Right lobe of liver (tissue), 6 donors: ENCODE measurements at regions not wholly inside any gene's neighbourhood (a gene's known extent, or its start where the extent isn't known, plus 50 kb on each side); places are given as distances from the start of the nearest gene placed in this dataset.

Experiments used
- ATAC-seq, 4 donors: fragments of 200-7000 bp; cut with Tn5 transposase; one replicate each; pipeline ENCODE4 v1.9.1; 2020; ENCODE audit warnings: mild to moderate bottlenecking in 4 of 4, moderate library complexity in 4 of 4
- DNase-seq, 3 donors: peaks; one replicate each; pipeline ENCODE4 v3.0.0-alpha.2; 2020
- H3K27ac ChIP-seq, 3 donors: fragments of 200-600 bp; one replicate each; pipeline ENCODE4 v1.8.0; 2022
- H3K27me3 ChIP-seq, 2 donors: fragments of 200-600 bp; one replicate each; pipeline ENCODE4 v1.8.0; 2022
- H3K36me3 ChIP-seq, 4 donors: fragments of 200-600 bp; sonication (generic) in 1 of 4; one replicate each; pipeline versions ENCODE4 v1.5.1 to v1.8.0; 2017 to 2022; ENCODE audit warnings: control low read depth in 1 of 4
- H3K4me1 ChIP-seq, 4 donors: fragments of 200-600 bp; sonication (generic) in 1 of 4; one replicate each; pipeline versions ENCODE4 v1.5.1 to v1.8.0; 2017 to 2022; ENCODE audit warnings: control low read depth in 1 of 4
- H3K4me3 ChIP-seq, 3 donors: fragments of 200-600 bp; one replicate each; pipeline ENCODE4 v1.8.0; 2022
- H3K9me3 ChIP-seq, 4 donors: fragments of 200-600 bp; sonication (generic) in 1 of 4; one replicate each; pipeline versions ENCODE4 v1.5.1 to v1.8.0; 2017 to 2022; ENCODE audit warnings: control low read depth in 1 of 4
- POLR2A ChIP-seq: fragments of 450-650 bp; IDR thresholded peaks from one replicate; pipeline ENCODE4 v1.6.1; 2017; ENCODE audit warnings: antibody characterized with exemption, mild to moderate bottlenecking
- WGBS: methylation state at CpG from one replicate; pipeline ENCODE4 v1.1.6; 2018; ENCODE audit warnings: low coverage, low lambda C conversion rate; ENCODE audit not compliant: insufficient coverage; ENCODE audit errors: missing lambda C conversion rate; 5-methylcytosine and 5-hydroxymethylcytosine counted together
- intact Hi-C, 2 donors: fragments of 100-400 bp; cut with DNase I; formaldehyde crosslinking; loops; one replicate each; pipeline versions ENCODE4 v1.11.2 to v1.14.1; 2022
- TF ChIP-seq, protein P1 (sequence below), 4 donors: fragments of 200-600 bp in 3 of 4; fragments of 450-650 bp in 1 of 4; IDR thresholded peaks; one replicate each; pipeline versions ENCODE4 v1.5.1 to v1.8.0; 2016 to 2022; ENCODE audit warnings: antibody characterized with exemption in 4 of 4, mild to moderate bottlenecking in 2 of 4
- donor health status: DM: no; HTN: yes; CAD: no.
- donor health status: DM: no; HTN: no; CAD: no.
- donor health status: DM: no; HTN: no; CAD: no.
- donor health status: DM: no; HTN: yes; CAD: no.
- donor health status: DM: no; HTN: yes; CAD: no.

DNA sequence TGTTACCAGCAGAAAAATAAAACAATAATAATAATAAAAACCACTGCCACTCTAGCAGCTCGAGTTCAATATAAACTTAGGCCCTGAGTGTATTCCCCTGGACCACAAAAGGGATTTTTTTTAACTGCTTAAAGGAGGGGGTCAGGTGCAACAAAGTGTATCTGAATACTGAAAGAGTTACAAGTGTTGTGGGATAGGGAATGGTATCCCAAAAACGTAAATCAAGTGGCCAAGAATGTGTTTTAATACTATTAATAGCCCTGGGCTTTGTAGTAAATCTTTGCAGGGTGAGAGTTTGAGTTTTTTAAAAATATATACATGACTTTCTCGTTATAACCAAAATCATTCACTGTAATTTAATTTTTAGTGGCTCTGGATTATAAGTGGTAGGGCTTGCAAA lies 860.1 kb upstream of the INTU start:
- H3K27me3 ChIP-seq, result no peaks in the 10 kb centered on the region
- no peaks in the 10 kb centered on the region for H3K9me3 ChIP-seq
- no peak overlapping the region for H3K4me3 ChIP-seq
- H3K4me1 ChIP-seq, result no peaks in the 10 kb centered on the region
- 26% methylated on average over 3 of the region's 3 CpGs for WGBS
- no peak for TF ChIP-seq POLR2A
- TF ChIP-seq, protein P1, sequence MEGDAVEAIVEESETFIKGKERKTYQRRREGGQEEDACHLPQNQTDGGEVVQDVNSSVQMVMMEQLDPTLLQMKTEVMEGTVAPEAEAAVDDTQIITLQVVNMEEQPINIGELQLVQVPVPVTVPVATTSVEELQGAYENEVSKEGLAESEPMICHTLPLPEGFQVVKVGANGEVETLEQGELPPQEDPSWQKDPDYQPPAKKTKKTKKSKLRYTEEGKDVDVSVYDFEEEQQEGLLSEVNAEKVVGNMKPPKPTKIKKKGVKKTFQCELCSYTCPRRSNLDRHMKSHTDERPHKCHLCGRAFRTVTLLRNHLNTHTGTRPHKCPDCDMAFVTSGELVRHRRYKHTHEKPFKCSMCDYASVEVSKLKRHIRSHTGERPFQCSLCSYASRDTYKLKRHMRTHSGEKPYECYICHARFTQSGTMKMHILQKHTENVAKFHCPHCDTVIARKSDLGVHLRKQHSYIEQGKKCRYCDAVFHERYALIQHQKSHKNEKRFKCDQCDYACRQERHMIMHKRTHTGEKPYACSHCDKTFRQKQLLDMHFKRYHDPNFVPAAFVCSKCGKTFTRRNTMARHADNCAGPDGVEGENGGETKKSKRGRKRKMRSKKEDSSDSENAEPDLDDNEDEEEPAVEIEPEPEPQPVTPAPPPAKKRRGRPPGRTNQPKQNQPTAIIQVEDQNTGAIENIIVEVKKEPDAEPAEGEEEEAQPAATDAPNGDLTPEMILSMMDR (IDR thresholded peaks at IDR 0.05), result no peak
- no peaks in the 10 kb centered on the region for H3K36me3 ChIP-seq
- ATAC-seq (no peak), DNase-seq (no peak)
- intact Hi-C loops, result no loop called here
- no peak overlapping the region for H3K27ac ChIP-seq

- Histone ChIP-seq H3K4me3 (no peak overlapping the region), H3K9me3 (no peaks in the 10 kb centered on the region), H3K27ac (no peak overlapping the region), H3K4me1 (no peaks in the 10 kb centered on the region), H3K36me3 (no peaks in the 10 kb centered on the region), H3K27me3 (no peaks in the 10 kb centered on the region)
- ATAC-seq, result no peak
- WGBS, result 33% methylated on average over 5 of the region's 5 CpGs
- no peak for DNase-seq
- intact Hi-C loops, result no loop called here
- TF ChIP-seq POLR2A, result no peak
- TF ChIP-seq, protein P1 (IDR thresholded peaks at IDR 0.05), result no peak
These were observed 857.2 kb upstream of the INTU start for GRCh38 chr4:126775485-126776106.

DNA sequence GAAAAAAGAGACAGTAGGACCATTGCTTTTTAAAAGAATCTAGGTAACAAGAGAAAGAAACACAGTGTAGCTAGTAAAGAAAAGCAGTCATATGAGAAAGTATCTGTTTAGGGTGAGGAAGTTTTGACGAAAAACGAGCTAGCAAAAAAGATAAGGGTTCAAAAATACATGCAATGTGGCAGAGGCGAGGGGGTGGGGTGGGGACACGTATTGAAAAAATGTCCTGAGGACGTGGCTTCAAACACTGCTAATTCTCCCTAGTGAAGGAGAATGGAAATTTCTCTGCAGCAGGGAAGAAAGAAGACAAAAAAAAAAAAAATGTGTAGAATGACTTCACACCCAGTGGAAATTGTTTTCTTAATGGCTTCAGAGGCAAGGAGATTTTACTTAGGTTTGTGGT lies 856.4 kb upstream of the INTU start:
- DNase-seq (no peak), ATAC-seq (no peak)
- TF ChIP-seq, protein P1 (IDR thresholded peaks at IDR 0.05), result no peak
- TF ChIP-seq POLR2A, result no peak
- H3K27ac ChIP-seq, result no peak overlapping the region
- 20% methylated on average over 5 of the region's 5 CpGs for WGBS
- H3K36me3 ChIP-seq, result no peaks in the 10 kb centered on the region
- intact Hi-C loops, result no loop called here
- H3K27me3 ChIP-seq, result no peaks in the 10 kb centered on the region
- no peak overlapping the region for H3K4me3 ChIP-seq
- no peaks in the 10 kb centered on the region for H3K9me3 ChIP-seq
- no peaks in the 10 kb centered on the region for H3K4me1 ChIP-seq

GRCh38 chr4:126777649-126778048 lies 855.1 kb upstream of the INTU start:
- ATAC-seq (no peak), DNase-seq (no peak)
- Histone ChIP-seq H3K36me3 (no peaks in the 10 kb centered on the region), H3K4me3 (no peak overlapping the region), H3K27me3 (no peaks in the 10 kb centered on the region), H3K9me3 (no peaks in the 10 kb centered on the region), H3K27ac (no peak overlapping the region), H3K4me1 (no peaks in the 10 kb centered on the region)
- 41% methylated on average over 1 of the region's 1 CpG for WGBS
- intact Hi-C loops, result no loop called here
- TF ChIP-seq POLR2A, result no peak
- TF ChIP-seq, protein P1 (IDR thresholded peaks at IDR 0.05), result no peak

DNA sequence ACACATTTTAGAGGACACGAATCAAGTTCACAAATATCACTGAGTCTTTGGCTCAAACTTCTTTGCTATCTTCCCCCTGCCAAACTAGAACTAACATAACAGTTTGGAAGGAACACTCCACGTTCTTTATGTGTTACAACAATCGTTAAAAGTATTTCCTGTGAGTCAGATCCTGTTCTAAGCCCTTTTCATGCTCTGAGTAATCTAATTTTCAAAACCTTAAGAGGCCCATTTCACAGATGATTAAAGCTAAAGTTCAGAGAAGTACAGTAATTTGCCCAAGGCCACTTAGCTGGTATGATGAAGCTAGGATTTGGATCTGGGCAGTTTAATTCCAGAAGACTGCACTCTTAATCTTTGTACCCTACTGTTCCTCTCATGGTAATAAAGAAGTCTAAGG lies 854.4 kb upstream of the INTU start:
- H3K4me1 ChIP-seq, result no peaks in the 10 kb centered on the region
- intact Hi-C loops, result no loop called here
- no peaks in the 10 kb centered on the region for H3K9me3 ChIP-seq
- DNase-seq (no peak), ATAC-seq (no peak)
- no peak overlapping the region for H3K4me3 ChIP-seq
- TF ChIP-seq, protein P1 (IDR thresholded peaks at IDR 0.05), result no peak
- TF ChIP-seq POLR2A, result no peak
- H3K27ac ChIP-seq, result no peak overlapping the region
- 15% methylated on average over 3 of the region's 3 CpGs for WGBS
- no peaks in the 10 kb centered on the region for H3K36me3 ChIP-seq
- no peaks in the 10 kb centered on the region for H3K27me3 ChIP-seq
